AML-193 (cell line): ENCODE measurements at regions not wholly inside any gene's neighbourhood (a gene's known extent, or its start where the extent isn't known, plus 50 kb on each side); places are given as distances from the start of the nearest gene placed in this dataset.

ENCODE experiments used
- DNase-seq, 2 experiments: peaks; one replicate each; lab custom pipeline; 2025; lab: John Stamatoyannopoulos, UW

DNA sequence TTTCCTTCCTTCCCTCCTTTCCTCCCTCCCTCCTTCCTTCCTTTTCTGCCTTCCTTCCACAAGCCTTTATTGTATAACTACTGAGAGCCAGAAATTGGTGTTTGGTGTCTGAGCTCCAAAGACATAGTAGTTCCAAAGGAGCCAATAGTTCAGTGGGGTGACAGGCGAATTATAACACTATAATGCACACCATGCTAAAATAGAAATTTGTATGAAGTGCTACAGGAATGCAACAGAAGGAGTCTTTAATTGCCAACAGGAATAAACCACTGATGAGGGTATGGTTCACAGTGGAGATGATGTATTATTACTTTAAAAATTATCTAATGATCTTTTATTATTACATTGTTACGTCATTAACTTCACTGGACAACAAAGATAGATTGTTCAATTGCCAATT, 158.8 kb upstream of the SP8 start:
- DNase-seq: no peak

DNA sequence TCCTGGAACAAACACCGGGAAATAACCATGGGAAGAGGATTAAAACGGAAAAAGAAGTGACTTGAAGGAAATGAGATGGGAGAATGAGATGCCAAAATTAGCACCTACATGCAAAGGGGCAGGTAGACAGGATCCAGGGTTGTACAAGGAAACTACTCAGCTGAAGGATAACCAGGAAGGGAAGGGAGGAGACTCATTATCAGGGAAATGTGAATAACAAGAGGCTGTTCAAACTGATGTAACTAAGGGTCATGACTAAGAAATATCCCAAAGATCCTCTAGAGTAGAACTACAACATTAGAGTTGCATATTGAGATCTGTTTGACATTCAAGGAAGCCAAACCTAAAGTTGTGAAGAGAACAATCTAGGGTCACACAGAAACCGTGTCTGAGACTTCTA, 166.2 kb upstream of the SP8 start:
- no peak for DNase-seq

DNA sequence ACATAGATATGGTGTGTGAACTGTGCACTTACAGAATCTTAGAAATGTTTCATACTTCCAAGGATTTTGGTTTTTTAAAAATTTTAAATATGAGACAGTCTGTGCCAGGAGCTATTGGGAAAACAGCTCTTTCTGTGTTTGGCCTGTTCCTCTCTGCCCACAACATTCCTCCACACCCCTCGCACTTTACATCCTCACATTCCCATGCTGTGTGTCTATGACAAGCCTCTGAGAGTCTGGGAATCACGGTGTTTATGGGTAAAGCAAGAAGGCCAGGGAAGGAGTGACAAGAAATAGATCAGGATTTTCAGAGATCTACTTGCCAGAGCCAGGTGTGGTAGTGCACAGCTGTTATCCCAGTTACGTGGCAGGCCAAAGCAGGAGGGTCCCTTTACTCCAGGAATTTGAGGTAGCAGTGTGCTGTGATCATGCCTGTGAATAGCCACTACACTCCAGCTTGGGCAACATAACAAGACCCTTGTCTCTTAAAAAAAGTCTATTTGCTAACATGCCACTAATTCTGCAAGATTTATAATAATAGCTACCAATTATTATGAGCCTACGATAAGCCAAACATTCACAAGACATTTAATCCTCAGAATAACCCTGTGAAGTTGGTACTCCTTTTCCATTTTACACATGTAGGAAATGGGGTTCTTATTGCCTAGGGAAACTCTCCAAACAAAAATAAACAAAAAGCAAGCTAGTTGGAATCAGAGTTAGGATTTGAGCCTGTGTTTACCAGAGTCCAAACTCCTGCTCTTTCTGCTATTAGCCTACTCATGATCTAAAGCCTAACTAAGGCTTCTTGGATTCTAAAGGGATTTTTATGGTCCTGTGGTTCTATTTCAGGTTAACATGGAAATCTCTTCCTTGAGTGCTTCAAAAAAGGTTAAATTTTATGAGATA, 168.3 kb upstream of the SP8 start:
- no peak for DNase-seq

DNA sequence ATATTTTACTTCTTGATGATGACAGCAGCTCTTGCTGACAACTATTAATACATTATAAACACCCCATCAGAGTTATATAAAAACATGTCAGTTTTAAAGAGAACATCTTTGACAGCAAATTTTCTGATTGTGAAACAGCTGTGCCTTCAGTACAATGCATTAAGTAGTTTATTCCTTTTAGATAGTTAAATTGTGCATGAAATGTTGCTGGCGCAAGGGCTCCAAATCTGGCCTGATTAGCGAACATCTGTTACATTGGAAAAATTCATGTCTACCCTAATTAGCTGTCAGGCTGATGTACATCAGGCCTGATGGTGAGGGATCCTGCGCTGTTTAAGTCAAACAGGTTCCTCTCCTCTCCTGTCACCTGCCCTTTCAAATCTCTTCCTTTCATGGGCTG, 171.9 kb upstream of the SP8 start:
- no peak for DNase-seq

DNA sequence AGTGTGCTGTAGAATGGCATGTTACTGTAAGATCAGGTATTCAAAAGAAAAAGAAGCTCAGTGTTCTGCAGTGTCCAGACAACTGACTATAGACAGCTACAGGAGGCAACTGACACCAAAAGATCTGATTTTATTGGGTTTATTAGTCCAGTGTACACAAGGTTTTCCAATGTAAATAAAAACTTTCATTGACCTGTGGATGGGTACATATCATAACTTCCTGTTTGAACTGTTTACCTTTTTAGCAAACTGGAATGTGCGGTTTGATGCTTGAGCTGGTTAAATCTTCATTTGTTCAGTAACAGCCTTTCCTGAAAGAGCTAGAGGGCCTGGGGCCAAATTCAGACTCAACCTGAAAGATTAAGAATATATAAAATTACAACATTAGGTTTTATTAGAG, 172.6 kb upstream of the SP8 start:
- no peak for DNase-seq

DNA sequence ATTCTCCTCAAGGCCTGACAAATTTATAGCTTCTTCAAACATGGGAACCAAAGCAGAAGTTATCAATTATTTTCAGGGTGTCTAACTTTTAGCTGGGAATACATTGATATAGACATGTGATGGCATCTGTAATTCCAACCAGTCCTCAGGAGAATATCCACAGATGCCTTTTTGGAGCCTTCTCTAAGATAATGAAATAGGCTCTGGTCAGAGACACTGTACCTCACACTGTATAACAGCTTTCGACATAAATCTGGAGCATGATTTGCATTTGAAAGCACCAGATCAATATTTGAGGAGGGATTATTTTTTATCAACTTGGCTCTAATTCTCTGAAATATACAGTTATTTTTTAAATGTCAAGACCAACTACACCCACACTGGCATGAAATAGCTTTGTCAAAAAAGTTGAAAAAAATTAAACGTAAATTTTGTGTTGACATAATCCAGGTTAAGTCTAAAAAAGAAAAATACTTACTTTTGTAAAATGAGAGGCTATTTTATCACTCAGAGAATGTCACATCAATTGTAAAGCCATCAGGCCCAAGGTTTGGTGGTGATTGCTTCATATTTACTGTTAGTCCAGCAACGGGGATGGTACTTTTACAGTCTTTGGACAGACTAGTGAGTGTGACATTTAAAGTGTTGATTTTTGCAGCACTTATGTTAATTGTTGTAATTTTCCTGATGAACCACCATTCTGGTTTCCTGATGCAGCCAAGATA, 177.0 kb upstream of the SP8 start:
- DNase-seq: no peak

DNA sequence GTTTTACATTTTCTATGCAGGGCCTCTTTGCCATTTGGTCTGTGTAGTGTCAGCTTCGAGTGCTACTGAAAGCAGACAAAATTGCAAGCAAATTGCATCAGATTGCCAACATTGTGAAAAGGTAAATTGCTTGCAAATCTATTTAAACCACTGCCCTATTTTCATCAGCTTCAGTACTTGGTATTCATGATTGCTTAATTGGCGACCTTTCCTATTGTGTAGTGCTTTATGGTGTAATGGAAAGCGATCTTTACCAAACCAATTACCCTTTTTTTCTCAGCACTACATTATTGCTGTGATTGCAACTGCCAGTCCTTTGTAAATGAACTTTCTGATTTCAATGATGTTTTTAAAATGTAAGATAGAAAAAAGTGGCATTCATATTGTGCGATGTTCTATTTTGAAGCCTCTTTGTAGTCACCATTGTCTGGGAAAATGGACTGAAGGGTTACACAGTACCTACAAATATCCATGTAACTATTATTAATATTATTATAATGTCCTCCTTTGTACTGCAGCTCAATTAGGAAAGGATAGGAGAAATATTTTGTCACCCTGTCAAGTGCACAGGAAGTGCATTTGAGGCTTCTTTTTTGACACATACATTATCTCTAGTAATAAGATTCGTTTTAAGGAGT, 177.7 kb upstream of the SP8 start:
- DNase-seq: no peak

DNA sequence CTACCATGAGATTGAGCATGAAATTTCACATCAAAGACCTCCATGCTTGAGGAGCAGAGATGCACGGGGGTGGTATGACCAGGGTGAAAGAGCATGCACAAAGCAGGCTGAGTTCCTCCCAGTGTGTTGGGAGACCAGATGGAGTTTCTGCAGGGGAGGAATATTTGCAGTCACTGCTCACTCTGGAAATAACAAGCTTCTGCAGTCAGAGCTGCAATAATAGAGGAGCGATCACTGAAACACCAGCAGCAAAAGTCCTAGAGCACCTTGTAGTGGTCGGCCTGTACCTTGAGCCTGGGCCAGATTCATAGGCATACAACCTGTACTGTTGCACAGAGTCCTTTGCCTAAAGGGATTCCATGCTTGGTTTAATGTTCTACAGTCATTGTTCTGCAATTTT, 184.5 kb upstream of the SP8 start:
- DNase-seq: no peak

DNA sequence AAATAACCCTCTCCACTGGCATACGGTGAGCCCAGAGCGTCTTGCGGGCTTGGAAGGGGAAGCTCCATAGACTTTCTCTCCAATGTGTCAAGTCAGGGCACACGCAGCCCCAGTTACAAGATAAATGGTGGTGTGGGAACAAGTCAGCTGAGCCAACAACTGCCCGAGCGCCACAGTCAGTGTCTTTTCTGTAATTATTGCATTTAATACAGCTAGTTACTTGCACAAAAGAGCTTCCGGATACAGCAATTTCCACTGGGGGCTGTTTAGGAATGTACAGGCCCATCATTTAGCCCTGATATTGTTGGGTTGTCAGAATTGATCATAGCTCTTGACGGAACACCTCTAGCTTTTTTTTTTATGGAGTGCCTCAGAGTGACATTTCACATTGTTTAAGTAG, 193.5 kb upstream of the SP8 start:
- no peak for DNase-seq

DNA sequence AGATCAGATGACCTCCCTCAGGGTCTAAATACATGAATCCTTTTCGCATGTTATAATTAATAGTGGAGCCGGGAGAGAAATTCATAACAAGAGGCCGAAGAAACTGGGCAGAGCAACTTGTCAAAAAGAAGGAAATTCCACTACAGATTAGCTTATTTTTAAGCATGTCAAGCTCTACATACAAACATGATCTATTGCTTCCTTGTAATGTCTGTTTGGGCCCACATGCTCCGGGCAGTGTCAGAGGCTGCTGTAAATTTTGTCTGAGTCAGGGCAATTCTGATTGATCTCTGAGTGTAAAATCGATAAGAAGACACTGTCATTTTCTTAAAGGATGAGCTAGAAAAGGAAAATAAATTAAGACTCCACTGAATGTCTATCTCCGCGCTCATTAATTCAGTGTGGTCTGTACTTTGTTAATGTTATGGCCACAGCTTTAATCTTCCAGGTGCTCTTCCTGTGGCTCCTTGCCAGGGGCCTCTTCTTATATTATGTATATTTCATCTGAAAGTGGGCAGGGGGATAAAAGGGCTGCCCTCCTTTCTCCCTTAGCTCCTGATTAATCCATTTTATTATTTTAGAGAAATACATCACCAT, 194.1 kb upstream of the SP8 start:
- DNase-seq: no peak

DNA sequence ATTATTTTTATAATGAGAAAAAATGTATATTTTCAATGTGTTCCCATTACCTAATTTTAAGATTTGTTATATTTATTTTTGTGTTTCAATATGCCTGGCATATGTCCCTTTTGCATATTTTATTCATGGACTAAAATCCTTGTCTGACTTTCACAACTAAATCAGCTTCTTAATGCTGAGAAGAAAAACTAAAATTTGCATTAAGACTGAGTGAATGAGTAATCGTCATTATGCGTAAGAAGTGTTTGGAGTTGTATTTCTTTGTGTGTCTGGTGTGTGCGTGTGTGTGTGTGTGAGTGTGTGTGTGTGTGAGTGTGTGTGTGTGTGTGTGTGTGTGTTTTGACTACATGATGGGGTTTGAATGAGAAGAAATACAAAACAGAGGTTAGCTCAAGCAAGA, 201.7 kb upstream of the SP8 start:
- DNase-seq: no peak

- no peak for DNase-seq
Measured at GRCh38 chr7:20991544-20991943, 204.9 kb upstream of the SP8 start.

- DNase-seq: no peak
Measured at GRCh38 chr7:20993693-20994092, 207.0 kb upstream of the SP8 start.

DNA sequence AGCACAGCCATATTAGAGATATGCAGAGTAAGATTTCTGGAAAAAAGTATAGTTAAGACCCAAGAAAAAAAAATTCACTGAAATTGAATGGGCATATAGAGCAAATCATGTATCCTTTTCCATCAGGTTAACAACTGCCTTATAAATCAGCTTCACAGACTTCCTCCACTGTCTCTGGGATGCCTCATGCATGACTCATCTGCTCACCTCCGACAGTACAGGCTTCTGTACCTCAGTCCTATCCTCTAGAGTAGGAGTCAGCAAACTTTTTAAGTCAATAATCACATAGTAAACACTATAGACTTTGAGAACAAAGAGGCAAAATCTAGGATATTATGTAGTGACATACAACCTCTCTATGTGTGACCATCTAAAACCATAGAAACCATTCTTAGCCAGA, 211.6 kb upstream of the SP8 start:
- no peak for DNase-seq

DNA sequence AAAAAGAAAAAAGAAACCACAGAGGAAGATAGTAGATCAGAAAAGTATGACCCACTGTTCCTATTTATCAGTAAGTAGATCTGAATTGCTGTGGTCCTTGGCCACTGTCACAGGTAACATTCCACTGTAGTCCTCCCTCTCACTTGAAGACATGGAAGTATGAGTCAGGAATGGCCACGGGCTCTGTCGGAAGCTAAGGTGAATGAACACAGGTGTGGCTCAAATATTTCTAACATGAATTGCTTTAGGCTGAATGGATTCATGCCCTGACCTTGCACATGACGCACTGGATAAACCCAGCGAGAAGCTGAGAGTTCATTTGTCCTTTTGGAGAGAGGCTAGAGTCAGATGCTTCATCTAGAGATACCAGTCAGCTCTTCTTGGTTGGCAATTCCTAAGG, 224.5 kb upstream of the SP8 start:
- no peak for DNase-seq

- no peak for DNase-seq
Measured at GRCh38 chr7:21013765-21014539, 227.3 kb upstream of the SP8 start.

DNA sequence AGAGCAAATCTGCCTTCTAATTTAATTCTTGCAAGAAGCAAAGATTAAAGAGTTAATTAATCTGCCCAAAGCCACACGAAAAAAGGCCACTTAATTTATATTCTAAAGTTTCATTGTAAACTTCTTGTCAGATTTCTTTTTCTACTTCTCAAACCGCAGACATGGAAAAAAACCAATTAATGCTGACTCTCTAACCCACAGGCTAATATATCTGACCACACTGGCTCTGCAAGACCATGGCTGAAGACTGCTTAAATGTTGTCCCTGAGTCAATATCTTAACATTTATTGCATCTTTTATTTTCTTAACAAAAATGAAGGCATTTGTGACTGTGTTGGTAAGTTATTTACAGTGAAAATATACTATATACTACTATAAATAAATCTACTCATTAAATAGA, 234.0 kb upstream of the SP8 start:
- DNase-seq: no peak

DNA sequence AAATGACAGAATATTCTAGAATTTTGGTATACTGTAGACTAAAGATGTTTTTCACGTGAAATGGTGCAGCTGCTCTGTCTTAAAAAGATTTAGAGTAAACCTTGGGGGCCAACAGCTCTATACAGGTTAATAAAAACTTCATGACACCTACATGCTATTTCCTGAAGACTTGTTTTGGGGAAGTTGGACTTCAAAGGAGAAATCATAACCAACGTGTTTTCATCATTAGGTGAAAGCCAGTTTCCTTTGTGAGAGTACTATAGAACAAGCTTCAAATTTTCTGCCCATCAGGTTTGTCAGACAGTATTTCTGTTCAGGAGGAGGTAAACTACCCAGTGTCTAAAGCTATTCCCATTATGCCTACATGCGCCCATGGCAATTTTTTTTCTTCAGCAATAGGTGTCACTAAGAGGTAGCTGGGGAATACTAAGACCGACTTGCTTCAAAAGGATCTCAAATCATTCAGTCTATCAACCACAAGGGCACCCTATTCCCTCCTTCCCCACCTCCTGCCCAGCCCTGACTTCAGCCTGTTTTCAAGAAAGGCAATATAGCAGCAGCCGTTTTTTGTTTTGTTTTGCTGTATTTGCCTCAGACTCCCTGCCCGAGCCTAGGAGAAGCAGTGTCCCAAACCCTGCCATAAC, 237.3 kb upstream of the SP8 start:
- no peak for DNase-seq

DNA sequence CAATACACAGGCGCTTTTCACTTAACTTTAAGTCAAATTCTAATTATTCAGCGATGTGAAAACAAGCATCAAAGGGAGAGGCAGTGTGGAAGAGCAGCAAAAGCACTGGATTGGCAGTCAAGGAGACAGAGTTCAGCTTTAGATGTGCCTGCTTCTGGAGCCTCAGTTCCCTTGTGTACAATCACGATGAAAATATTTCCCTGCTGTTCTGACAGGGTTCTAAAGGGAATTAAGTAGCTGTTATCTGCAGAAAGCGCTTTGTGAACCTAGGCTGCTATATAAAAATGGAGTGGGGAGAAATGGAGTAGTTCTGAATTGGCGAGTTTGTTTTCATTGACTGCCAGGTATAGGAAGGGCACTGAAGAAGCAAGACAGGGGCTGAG, 237.8 kb upstream of the SP8 start:
- no peak for DNase-seq

GRCh38 chr7:21028186-21028585, 241.5 kb upstream of the SP8 start:
- no peak for DNase-seq

DNA sequence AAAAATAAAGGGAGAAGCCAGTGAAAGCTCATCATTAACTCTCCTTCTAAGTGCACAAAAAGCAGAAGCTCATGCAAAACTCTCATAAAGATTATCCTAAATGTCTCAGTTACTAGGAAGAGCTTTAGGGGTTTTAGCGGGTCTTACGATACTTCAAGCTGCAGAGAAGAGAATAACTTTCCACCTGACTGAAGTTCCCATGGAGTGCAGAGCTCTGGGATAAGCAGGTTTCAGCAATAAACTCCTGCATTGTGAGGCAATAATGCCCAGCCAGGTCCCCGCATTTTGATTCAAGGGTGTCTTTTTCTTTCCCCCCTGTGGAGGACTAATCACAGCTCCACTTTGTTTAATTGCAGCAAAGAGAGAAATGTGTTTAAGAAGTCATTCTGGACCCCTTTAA, 241.9 kb upstream of the SP8 start:
- DNase-seq: no peak
